ENCODE measurements at regions not wholly inside any gene's neighbourhood (a gene's known extent, or its start where the extent isn't known, plus 50 kb on each side); places are given as distances from the start of the nearest gene placed in this dataset.

DNA sequence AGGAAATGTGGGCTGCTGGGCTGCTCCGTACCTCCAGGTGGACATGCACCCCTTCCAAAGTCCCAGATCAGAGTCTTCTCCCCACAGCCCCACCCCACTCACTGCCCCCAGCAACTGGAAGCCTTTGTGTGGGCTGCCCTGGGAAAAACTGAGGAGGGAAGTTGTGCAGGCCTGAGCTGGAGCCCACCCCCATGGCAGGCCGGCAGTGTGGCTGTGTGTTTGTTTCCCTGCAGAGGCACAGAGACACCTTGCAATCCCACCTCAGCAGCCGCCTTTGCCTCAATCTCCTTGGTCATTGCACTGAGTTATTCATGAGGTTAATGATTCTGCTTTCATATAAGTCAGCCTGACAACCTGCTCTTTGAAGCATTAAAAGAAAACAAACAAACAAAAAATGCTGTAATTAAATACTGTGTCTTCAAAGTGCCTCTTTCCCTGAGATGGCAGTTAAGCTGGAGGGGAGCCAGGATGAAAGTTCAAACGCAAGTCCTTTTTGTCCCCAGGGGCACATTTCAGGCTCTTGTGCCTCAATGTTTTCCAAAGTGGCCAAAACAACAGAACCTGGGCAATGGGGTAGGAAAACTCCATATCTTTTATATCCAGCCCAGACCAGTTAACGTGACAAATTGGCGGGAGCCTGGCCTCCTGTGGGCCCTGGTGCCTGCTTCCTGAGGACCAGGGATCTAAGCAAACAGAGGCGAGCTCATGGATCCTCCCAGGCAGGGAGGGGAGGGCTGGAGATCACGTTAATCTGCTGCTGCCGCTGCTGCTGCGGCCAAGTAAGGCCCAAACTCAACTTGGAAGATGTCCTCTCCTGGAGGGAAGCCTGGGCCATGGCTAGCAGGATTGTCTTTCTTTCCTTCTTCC, 51.9 kb upstream of the TSPAN11 start:
- Mint-ChIP-seq H3K4me3 (no peak overlapping the region), H3K27me3 (peaks cover 4% of the 10 kb centered on the region), H3K9me3 (no peaks in the 10 kb centered on the region), H3K36me3 (ENCODE audit: low read depth) (no peaks in the 10 kb centered on the region), H3K27ac (no peak overlapping the region), H3K4me1 (no peaks in the 10 kb centered on the region)
- intact Hi-C loops (cut with micrococcal nuclease), result no loop called here
- no peak for DNase-seq

DNA sequence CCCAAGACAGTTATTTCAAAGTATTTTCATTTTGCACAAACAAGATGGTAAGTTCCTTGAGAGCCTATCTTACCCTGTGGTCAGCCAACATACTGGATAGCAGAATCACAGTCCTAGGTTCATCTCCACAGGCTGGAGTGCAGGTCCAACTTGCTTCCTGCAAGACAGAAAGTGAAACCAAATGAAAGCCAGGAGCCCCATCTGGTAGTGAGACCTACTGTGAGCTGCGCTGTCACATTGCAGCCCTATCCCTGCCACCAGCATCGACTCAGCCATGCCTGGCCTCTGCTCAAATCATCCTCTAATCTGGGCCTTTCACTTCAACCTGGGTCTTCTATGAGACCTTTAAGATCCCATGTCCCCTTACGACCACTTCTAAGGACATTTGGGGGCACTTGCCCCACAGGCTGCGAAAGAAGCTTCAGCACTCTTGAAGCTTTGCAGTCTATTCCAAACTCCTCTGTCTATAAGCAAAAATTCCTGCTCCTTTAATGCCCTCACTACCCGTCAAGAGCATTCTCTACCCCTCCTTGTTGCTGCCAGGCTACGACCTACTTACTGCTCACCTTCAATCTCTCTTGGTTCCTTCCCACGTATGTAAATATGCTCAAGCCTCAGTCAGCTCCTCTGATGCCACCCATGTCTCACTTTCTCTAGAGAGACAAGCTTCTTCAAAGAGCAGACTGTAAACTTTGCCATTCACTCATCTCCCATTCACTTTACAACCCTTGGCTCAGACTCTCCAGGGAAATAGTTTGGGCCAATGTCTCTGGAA, 55.9 kb upstream of the TSPAN11 start:
- Mint-ChIP-seq H3K4me1 (no peaks in the 10 kb centered on the region), H3K27ac (no peak overlapping the region), H3K27me3 (peaks cover 3% of the 10 kb centered on the region), H3K9me3 (no peaks in the 10 kb centered on the region), H3K36me3 (ENCODE audit: low read depth) (no peaks in the 10 kb centered on the region), H3K4me3 (no peak overlapping the region)
- intact Hi-C loops (cut with micrococcal nuclease), result no loop called here
- DNase-seq, result no peak

DNA sequence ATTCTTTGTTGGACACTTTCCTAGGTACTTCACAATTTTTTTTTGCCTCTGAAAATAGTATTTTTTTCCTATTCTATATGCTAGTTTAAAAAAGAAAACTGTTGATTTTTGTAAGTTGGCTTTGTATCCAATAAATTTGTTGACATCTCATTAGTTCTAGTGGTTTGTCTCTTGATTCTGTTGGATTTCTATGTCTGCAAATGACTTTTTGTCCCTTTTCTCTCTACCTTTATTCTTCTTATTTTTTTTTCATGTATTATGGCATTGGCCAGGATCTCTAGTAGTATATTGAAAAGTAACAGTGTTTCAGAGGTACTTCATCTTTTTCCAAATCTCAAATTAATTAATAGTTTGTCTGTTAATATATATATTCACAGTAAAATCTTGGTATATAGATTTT, 59.1 kb upstream of the TSPAN11 start:
- Mint-ChIP-seq H3K36me3 (ENCODE audit: low read depth) (no peaks in the 10 kb centered on the region), H3K27me3 (peaks cover 8% of the 10 kb centered on the region), H3K4me3 (no peak overlapping the region), H3K27ac (no peak overlapping the region), H3K4me1 (no peaks in the 10 kb centered on the region), H3K9me3 (no peaks in the 10 kb centered on the region)
- intact Hi-C loops (cut with micrococcal nuclease), result no loop called here
- no peak for DNase-seq

DNA sequence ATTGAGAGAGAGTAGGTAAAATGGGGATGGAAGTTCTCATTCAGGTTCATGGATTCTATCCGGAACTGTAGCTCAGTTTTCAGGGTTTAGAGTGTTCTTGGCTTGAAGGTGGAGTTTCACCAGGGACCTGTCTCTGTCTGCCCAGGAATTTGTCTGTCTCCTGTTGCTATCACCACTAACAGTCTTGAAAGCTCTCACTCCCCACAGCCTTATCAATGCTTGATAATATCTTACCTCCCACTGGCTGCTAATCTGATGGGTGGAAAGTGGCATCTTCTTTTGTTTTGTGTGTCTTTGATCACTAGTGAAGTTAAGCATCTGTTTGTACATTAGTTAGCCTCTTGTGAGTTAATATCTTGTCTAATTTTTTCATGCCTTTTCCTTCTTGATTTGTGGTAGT, 60.3 kb upstream of the TSPAN11 start:
- no peaks in the 10 kb centered on the region for H3K36me3 Mint-ChIP-seq (ENCODE audit: low read depth)

DNA sequence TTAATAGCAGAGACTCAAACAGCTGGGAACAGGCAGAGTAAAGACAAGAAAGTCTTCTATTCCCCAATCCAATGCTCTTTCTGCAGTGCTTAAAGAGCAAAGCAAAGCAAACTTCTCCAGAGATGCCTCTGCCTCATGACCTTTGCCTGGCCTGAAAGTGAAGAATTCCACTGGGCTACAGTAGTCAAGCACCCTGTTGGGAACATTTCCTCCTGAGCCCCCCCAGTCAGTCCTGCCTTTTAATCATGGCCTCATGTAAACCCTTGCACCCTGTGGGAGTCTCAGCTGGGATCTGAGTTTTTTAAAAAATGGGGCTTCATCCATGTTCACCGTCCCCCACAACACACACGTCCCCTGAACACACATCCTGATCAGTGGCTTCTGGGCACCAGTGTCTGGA, 62.7 kb upstream of the TSPAN11 start:
- H3K27me3 Mint-ChIP-seq, result peaks cover 8% of the 10 kb centered on the region
- no peaks in the 10 kb centered on the region for H3K4me1 Mint-ChIP-seq
- intact Hi-C loops (cut with micrococcal nuclease), result no loop called here
- H3K36me3 Mint-ChIP-seq (ENCODE audit: low read depth), result no peaks in the 10 kb centered on the region
- H3K27ac Mint-ChIP-seq, result no peak overlapping the region
- no peak for DNase-seq
- no peaks in the 10 kb centered on the region for H3K9me3 Mint-ChIP-seq
- H3K4me3 Mint-ChIP-seq, result no peak overlapping the region

More for the DNA sequence above, 60.3 kb upstream of the TSPAN11 start:
- Mint-ChIP-seq H3K4me1 (no peaks in the 10 kb centered on the region), H3K9me3 (no peaks in the 10 kb centered on the region), H3K27ac (no peak overlapping the region), H3K27me3 (peaks cover 8% of the 10 kb centered on the region), H3K4me3 (no peak overlapping the region)
- no peak for DNase-seq
- intact Hi-C loops (cut with micrococcal nuclease), result no loop called here

DNA sequence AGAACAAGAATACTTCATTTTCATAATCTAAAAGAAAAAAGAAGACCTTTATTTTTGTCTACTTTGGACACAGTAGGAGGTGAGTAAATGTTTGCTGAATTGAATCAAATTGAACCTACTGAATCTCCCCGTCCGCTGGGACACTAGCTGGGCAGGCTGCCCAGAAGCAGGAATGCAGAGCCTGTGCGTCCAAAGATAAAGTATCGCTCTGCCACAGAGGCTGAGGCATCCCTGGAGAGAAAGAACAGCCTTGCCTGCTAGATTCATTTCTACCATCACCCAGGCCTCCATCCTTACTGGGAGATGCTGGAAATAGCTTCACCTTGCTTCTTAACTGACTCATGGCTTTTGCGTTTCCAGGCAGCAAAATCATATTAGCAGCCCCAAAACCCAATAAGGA, 64.1 kb upstream of the TSPAN11 start:
- Mint-ChIP-seq H3K36me3 (ENCODE audit: low read depth) (no peaks in the 10 kb centered on the region), H3K4me3 (no peak overlapping the region), H3K9me3 (no peaks in the 10 kb centered on the region), H3K4me1 (no peaks in the 10 kb centered on the region), H3K27ac (no peak overlapping the region), H3K27me3 (peaks cover 5% of the 10 kb centered on the region)
- intact Hi-C loops (cut with micrococcal nuclease), result no loop called here
- no peak for DNase-seq

DNA sequence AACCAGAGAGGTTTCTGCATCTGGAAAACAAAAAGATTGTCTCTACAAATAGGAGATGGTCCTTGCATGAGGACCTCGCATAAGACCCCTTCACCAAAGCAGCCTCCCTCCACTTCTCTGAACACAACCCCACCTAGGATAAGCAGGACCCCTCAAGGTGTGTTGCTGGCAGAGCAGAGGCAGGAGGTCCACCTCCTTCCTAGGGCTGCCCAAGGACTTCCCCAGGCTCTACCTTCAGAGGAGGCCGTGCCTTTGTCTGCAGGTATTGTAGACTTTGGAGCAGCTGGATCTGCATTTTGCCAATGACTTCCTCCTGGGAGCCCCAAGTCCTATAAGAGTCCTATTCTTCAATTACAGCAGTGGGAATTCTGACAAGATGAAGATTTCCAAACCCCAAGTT, 67.3 kb upstream of the TSPAN11 start:
- H3K4me1 Mint-ChIP-seq, result no peaks in the 10 kb centered on the region
- no peaks in the 10 kb centered on the region for H3K36me3 Mint-ChIP-seq (ENCODE audit: low read depth)
- no peaks in the 10 kb centered on the region for H3K9me3 Mint-ChIP-seq
- H3K4me3 Mint-ChIP-seq, result no peak overlapping the region
- intact Hi-C loops (cut with micrococcal nuclease), result no loop called here
- DNase-seq, result no peak
- H3K27me3 Mint-ChIP-seq, result no peaks in the 10 kb centered on the region
- H3K27ac Mint-ChIP-seq, result no peak overlapping the region

DNA sequence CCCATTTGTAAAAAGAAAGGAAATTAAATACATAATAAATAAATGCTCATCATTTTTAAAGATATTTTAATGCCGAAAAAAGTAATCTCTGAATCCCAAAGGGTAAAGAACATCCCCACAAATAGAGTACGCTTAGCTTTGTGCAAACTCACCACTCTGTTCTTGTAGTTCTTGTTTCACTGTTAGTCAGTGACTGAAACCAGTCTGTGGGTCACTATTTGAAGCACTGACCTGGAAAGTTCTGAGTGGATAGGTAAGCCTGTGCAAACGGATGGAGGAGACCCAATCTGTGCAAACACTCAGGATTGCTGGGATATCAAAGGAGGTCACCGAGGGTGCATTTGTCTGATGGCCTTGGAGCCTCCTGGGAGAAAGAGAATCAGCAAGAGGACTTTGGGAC, 68.1 kb upstream of the TSPAN11 start:
- intact Hi-C loops (cut with micrococcal nuclease), result no loop called here
- no peak for DNase-seq
- no peak overlapping the region for H3K4me3 Mint-ChIP-seq
- H3K9me3 Mint-ChIP-seq, result no peaks in the 10 kb centered on the region
- H3K36me3 Mint-ChIP-seq (ENCODE audit: low read depth), result no peaks in the 10 kb centered on the region
- no peaks in the 10 kb centered on the region for H3K27me3 Mint-ChIP-seq
- no peak overlapping the region for H3K27ac Mint-ChIP-seq
- no peaks in the 10 kb centered on the region for H3K4me1 Mint-ChIP-seq

DNA sequence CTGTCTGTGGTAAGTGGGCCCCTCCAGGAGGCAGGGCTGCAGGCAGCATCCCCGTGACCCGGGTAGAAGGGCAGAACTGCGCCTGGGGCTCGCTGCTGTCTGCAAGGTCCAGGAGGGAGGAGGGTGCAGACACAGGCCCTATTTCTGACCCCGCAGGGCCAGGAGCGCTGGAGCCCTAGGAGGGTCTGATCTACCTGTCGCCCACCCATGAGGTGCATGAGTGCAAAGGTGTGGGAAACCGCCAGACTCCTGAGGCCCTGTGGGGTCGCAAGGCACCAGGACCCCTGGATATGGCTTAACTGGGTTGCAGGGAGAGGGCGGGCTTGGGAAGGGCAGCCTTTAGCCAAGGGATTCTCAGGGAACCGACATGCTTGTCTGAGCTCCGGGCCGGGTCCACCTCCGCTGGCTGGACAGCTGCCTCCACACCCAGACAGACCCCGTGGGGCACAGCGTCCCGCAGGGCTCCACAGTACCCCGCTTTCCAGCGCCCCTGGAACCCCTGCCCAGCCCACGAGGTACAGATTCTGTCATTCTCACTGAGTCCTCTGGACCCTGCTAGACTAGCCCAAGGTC, 72.9 kb upstream of the TSPAN11 start:
- intact Hi-C loops (cut with micrococcal nuclease), result no loop called here
- peaks cover 9% of the 10 kb centered on the region for H3K4me1 Mint-ChIP-seq
- H3K27ac Mint-ChIP-seq, result no peak overlapping the region
- H3K9me3 Mint-ChIP-seq, result no peaks in the 10 kb centered on the region
- H3K27me3 Mint-ChIP-seq, result no peaks in the 10 kb centered on the region
- no peak overlapping the region for H3K4me3 Mint-ChIP-seq
- no peak for DNase-seq
- no peaks in the 10 kb centered on the region for H3K36me3 Mint-ChIP-seq (ENCODE audit: low read depth)

DNA sequence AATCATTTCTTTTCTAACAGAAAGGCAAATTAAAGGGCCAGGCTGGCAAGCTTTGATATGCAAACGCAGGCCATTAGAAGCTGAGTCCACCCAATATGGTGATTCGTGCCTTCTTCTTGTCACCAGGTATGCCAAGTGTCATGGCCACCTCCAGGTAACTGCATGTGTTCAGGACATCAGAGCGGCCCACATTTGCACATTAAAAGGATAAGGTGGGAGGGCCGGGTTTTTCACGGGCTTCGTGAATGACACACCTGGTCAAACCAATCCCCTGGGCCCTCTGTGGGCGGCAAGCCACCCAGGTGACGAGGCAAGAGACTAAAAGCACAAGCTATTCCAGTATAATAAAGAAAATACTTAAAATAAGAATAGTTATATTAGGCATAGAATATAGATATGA, 75.9 kb upstream of the TSPAN11 start:
- Mint-ChIP-seq H3K36me3 (ENCODE audit: low read depth) (no peaks in the 10 kb centered on the region), H3K27me3 (no peaks in the 10 kb centered on the region), H3K4me1 (peaks cover 9% of the 10 kb centered on the region), H3K4me3 (no peak overlapping the region), H3K27ac (no peak overlapping the region), H3K9me3 (no peaks in the 10 kb centered on the region)
- DNase-seq, result no peak
- intact Hi-C loops (cut with micrococcal nuclease), result loop anchor here (1.0 to 2.0 kb wide), 2 partner anchors 224 to 1470 kb away; partner anchors contain the start of gene ERGIC2

DNA sequence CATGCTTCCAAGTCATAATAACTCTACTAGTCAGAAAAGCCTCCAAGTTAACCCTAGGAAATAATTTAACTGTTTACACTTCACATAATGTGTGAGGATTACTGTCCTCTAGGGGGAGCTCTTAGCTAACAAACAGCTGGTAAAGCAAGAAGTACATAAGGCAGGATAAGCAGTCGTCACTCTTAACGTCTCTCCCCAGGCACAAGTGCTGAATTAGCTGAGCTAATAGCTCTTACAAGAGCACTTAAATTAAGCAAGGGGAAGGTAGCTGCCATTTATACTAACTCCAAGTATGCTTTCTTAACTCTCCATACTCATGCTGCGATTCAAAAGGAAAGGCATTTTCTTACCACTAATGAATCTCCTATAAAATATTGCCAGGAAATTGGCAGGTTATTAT, 79.3 kb upstream of the TSPAN11 start:
- peak; percentile 86 for DNase-seq
- H3K27ac Mint-ChIP-seq, result no peak overlapping the region
- H3K9me3 Mint-ChIP-seq, result no peaks in the 10 kb centered on the region
- H3K4me1 Mint-ChIP-seq, result peaks cover 13% of the 10 kb centered on the region
- no peaks in the 10 kb centered on the region for H3K36me3 Mint-ChIP-seq (ENCODE audit: low read depth)
- H3K4me3 Mint-ChIP-seq, result no peak overlapping the region
- H3K27me3 Mint-ChIP-seq, result peaks cover 4% of the 10 kb centered on the region
- intact Hi-C loops (cut with micrococcal nuclease), result loop anchor here (1.0 to 5.0 kb wide), 4 partner anchors 139 to 790 kb away; no protein-coding TSS in a partner anchor

DNA sequence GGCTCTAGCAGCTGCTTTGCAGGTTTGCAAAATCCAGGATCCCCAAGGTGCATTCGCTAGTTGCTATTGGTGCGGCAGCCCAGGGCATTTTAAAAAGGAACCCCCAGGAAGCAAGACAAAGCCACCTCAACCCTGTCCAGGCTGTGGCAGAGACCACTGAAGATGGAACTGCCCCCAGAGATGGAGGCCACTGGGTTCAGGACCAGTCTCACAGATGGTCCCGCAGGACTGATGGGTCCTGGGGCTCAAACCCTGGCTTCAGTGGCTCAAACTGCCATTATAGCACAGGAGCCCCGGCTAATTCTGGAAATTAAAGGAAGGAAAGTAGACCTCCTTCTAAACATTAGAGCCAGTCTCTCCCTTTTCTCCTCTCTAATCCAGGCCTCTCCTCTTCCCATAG, 79.8 kb upstream of the TSPAN11 start:
- Mint-ChIP-seq H3K4me1 (peaks cover 11% of the 10 kb centered on the region), H3K4me3 (no peak overlapping the region), H3K36me3 (ENCODE audit: low read depth) (no peaks in the 10 kb centered on the region), H3K27me3 (peaks cover 5% of the 10 kb centered on the region), H3K27ac (no peak overlapping the region), H3K9me3 (no peaks in the 10 kb centered on the region)
- intact Hi-C loops (cut with micrococcal nuclease), result loop anchor here (1.0 to 5.0 kb wide), 4 partner anchors 140 to 791 kb away; no protein-coding TSS in a partner anchor
- DNase-seq, result no peak

DNA sequence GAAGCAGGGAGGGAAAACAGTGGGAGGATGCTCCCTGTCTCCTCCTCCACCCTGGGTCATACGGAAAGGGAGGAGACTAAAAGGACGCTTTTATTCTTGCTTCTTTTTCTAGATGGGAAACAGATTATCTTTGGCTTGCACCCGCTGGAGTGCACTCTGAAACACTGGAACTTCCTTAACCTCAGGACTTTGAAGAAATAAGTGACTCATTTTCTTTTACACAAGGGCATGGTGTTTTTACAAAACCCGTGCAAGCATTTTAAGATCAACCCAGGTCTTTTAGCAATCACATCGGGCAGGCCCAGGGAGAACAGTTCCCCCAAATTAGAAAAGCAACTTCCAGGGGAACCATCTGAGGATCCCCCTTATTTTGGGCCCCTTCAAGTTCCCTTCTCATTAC, 80.9 kb upstream of the TSPAN11 start:
- Mint-ChIP-seq H3K9me3 (no peaks in the 10 kb centered on the region), H3K27ac (no peak overlapping the region), H3K4me1 (peaks cover 4% of the 10 kb centered on the region), H3K4me3 (no peak overlapping the region), H3K27me3 (peaks cover 5% of the 10 kb centered on the region), H3K36me3 (ENCODE audit: low read depth) (no peaks in the 10 kb centered on the region)
- DNase-seq, result no peak
- intact Hi-C loops (cut with micrococcal nuclease), result loop anchor here (5.0 kb wide), 1 partner anchor 792 kb away; no protein-coding TSS in a partner anchor

DNA sequence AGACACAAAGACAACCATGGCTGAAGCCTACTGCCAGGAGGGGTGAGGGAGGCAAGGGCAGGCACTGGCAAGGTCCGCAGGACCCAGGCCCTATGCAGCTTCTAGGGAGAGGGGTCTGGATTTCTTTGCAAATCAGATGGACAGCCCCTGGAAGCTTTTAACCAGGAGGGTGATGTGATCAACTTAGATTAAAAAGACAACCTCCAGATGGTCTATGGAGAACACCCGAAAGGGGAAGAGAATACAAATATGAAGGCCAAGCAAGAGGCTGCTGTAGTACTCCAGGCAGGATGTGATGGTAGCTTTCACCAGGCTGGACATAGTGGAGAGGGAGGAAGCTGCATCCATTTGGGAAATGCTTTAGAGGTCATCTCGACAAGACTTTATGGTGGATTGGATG, 83.3 kb upstream of the TSPAN11 start:
- H3K27me3 Mint-ChIP-seq, result peaks cover 5% of the 10 kb centered on the region
- H3K27ac Mint-ChIP-seq, result no peak overlapping the region
- DNase-seq, result no peak
- H3K4me1 Mint-ChIP-seq, result peaks cover 4% of the 10 kb centered on the region
- H3K9me3 Mint-ChIP-seq, result no peaks in the 10 kb centered on the region
- H3K4me3 Mint-ChIP-seq, result no peak overlapping the region
- H3K36me3 Mint-ChIP-seq (ENCODE audit: low read depth), result no peaks in the 10 kb centered on the region
- intact Hi-C loops (cut with micrococcal nuclease), result no loop called here
